ENCODE measurements at regions not wholly inside any gene's neighbourhood (a gene's known extent, or its start where the extent isn't known, plus 50 kb on each side); places are given as distances from the start of the nearest gene placed in this dataset.

DNA sequence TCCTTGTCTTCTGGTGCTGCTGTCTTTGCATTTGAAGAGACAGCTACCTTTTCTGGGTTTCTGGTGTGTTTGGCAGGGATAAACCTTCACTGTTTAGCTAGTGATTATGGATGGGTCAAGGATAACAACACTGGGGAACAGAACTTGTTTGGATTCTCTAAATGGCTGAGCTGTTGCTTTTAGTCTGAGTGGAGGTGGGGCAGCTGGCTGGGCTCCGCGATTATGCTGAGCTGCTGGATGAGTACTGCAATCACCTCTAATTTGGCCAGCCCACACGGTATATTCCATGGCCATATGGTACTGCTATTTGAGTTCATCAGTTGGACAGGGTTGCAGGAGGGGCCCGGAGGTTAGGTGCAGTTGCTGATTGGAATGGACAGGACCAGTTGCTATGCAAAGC lies 361.6 kb upstream of the TFPI start:
- TF ChIP-seq, protein P1, sequence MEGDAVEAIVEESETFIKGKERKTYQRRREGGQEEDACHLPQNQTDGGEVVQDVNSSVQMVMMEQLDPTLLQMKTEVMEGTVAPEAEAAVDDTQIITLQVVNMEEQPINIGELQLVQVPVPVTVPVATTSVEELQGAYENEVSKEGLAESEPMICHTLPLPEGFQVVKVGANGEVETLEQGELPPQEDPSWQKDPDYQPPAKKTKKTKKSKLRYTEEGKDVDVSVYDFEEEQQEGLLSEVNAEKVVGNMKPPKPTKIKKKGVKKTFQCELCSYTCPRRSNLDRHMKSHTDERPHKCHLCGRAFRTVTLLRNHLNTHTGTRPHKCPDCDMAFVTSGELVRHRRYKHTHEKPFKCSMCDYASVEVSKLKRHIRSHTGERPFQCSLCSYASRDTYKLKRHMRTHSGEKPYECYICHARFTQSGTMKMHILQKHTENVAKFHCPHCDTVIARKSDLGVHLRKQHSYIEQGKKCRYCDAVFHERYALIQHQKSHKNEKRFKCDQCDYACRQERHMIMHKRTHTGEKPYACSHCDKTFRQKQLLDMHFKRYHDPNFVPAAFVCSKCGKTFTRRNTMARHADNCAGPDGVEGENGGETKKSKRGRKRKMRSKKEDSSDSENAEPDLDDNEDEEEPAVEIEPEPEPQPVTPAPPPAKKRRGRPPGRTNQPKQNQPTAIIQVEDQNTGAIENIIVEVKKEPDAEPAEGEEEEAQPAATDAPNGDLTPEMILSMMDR (IDR thresholded peaks at IDR 0.05; ENCODE audit: low read depth, low read length, missing input control), result no peak
- no peak for TF ChIP-seq MAX (IDR thresholded peaks at IDR 0.05)
- no peak for TF ChIP-seq JUND (IDR thresholded peaks at IDR 0.05)
- no peak for TF ChIP-seq FOXA1 (IDR thresholded peaks at IDR 0.05)
- TF ChIP-seq ZBTB33 (IDR thresholded peaks at IDR 0.05), result no peak
- TF ChIP-seq, protein P2, sequence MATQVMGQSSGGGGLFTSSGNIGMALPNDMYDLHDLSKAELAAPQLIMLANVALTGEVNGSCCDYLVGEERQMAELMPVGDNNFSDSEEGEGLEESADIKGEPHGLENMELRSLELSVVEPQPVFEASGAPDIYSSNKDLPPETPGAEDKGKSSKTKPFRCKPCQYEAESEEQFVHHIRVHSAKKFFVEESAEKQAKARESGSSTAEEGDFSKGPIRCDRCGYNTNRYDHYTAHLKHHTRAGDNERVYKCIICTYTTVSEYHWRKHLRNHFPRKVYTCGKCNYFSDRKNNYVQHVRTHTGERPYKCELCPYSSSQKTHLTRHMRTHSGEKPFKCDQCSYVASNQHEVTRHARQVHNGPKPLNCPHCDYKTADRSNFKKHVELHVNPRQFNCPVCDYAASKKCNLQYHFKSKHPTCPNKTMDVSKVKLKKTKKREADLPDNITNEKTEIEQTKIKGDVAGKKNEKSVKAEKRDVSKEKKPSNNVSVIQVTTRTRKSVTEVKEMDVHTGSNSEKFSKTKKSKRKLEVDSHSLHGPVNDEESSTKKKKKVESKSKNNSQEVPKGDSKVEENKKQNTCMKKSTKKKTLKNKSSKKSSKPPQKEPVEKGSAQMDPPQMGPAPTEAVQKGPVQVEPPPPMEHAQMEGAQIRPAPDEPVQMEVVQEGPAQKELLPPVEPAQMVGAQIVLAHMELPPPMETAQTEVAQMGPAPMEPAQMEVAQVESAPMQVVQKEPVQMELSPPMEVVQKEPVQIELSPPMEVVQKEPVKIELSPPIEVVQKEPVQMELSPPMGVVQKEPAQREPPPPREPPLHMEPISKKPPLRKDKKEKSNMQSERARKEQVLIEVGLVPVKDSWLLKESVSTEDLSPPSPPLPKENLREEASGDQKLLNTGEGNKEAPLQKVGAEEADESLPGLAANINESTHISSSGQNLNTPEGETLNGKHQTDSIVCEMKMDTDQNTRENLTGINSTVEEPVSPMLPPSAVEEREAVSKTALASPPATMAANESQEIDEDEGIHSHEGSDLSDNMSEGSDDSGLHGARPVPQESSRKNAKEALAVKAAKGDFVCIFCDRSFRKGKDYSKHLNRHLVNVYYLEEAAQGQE (IDR thresholded peaks at IDR 0.05), result no peak
- TF ChIP-seq EGR1 (IDR thresholded peaks at IDR 0.05; ENCODE audit: low read depth in 2 of 2), result no peak

All from liver (tissue), 3 donors.